H9 (cell line): ENCODE measurements at regions not wholly inside any gene's neighbourhood (a gene's known extent, or its start where the extent isn't known, plus 50 kb on each side); places are given as distances from the start of the nearest gene placed in this dataset.

Experiments
- DNase-seq: peaks from one replicate; pipeline ENCODE4 v3.0.0-alpha.2; 2017
- H2AFZ ChIP-seq: one replicate; pipeline ENCODE4 v1.6.1; 2013; ENCODE audit warnings: mild to moderate bottlenecking, low read length, control low read depth, moderate library complexity
- H2AK5ac ChIP-seq: 2 replicates; pipeline ENCODE4 v1.6.1; 2013; ENCODE audit warnings: low read length, control low read depth, mixed read lengths; ENCODE audit not compliant: insufficient read length
- H2BK120ac ChIP-seq: one replicate; pipeline ENCODE4 v1.6.1; 2013; ENCODE audit warnings: low read depth, mild to moderate bottlenecking, low read length, control low read depth, inconsistent platforms; ENCODE audit not compliant: poor library complexity, severe bottlenecking
- H2BK12ac ChIP-seq: 2 replicates; pipeline ENCODE4 v1.6.1; 2013; ENCODE audit warnings: low read length, control low read depth, mixed read lengths, low read depth; ENCODE audit not compliant: insufficient read length
- H2BK15ac ChIP-seq: 2 replicates; pipeline ENCODE4 v1.6.1; 2013; ENCODE audit warnings: low read depth, low read length, control low read depth
- H2BK20ac ChIP-seq: one replicate; pipeline ENCODE4 v1.6.1; 2013; ENCODE audit warnings: low read depth, mild to moderate bottlenecking, low read length, control low read depth, inconsistent platforms; ENCODE audit not compliant: poor library complexity, severe bottlenecking
- H2BK5ac ChIP-seq: 2 replicates; pipeline ENCODE4 v1.6.1; 2013; ENCODE audit warnings: low read length, control low read depth, mixed read lengths; ENCODE audit not compliant: insufficient read length
- H3K14ac ChIP-seq: 2 replicates; pipeline ENCODE4 v1.6.1; 2013; ENCODE audit warnings: low read length, control low read depth; ENCODE audit not compliant: insufficient read depth
- H3K18ac ChIP-seq: 2 replicates; pipeline ENCODE4 v1.6.1; 2013; ENCODE audit warnings: low read depth, mild to moderate bottlenecking, mixed read lengths, low read length, control low read depth; ENCODE audit not compliant: insufficient read length
- H3K23ac ChIP-seq: 2 replicates; pipeline ENCODE4 v1.6.1; 2013; ENCODE audit warnings: low read length, control low read depth, mixed read lengths, low read depth; ENCODE audit not compliant: insufficient read length
- H3K23me2 ChIP-seq: 2 replicates; pipeline ENCODE4 v1.6.1; 2013; ENCODE audit warnings: low read depth, mild to moderate bottlenecking, mixed read lengths, low read length, control low read depth; ENCODE audit not compliant: insufficient read length, poor library complexity, severe bottlenecking
- H3K27ac ChIP-seq: 2 replicates; pipeline ENCODE4 v1.5.1; 2013; ENCODE audit warnings: low read length, control low read depth, mixed read lengths, low read depth; ENCODE audit not compliant: insufficient read length
- H3K27me3 ChIP-seq: 2 replicates; pipeline ENCODE4 v1.6.1; 2013; ENCODE audit warnings: low read length, control low read depth, inconsistent platforms; ENCODE audit not compliant: insufficient read depth
- H3K4ac ChIP-seq: 2 replicates; pipeline ENCODE4 v1.6.1; 2013; ENCODE audit warnings: low read depth, mild to moderate bottlenecking, control low read depth, inconsistent platforms, low read length, moderate library complexity
- H3K4me1 ChIP-seq: 2 replicates; pipeline ENCODE4 v1.6.1; 2013; ENCODE audit warnings: low read length, control low read depth, inconsistent platforms; ENCODE audit not compliant: insufficient read depth
- H3K4me2 ChIP-seq: 2 replicates; pipeline ENCODE4 v1.6.1; 2013; ENCODE audit warnings: low read length, control low read depth, mixed read lengths; ENCODE audit not compliant: insufficient read length, insufficient read depth
- H3K56ac ChIP-seq: 2 replicates; pipeline ENCODE4 v1.6.1; 2013; ENCODE audit warnings: low read depth, mild to moderate bottlenecking, mixed read lengths, low read length, control low read depth; ENCODE audit not compliant: insufficient read length
- H3K79me1 ChIP-seq: 2 replicates; pipeline ENCODE4 v1.6.1; 2013; ENCODE audit warnings: low read depth, mild to moderate bottlenecking, moderate library complexity, low read length, control low read depth, inconsistent platforms; ENCODE audit not compliant: insufficient read depth, poor library complexity, severe bottlenecking
- H3K79me2 ChIP-seq: 2 replicates; pipeline ENCODE4 v1.6.1; 2013; ENCODE audit warnings: low read length, control low read depth, inconsistent platforms; ENCODE audit not compliant: insufficient read depth
- H3K9ac ChIP-seq: 2 replicates; pipeline ENCODE4 v1.6.1; 2013; ENCODE audit warnings: low read length, control low read depth, mixed read lengths; ENCODE audit not compliant: insufficient read length; ENCODE audit errors: extremely low read depth
- H3K9me3 ChIP-seq: one replicate; pipeline ENCODE4 v1.6.1; 2013; ENCODE audit warnings: low read depth, low read length, inconsistent platforms; ENCODE audit not compliant: control insufficient read depth
- H3T11ph ChIP-seq: one replicate; pipeline ENCODE4 v1.6.1; 2013; ENCODE audit warnings: mild to moderate bottlenecking, low read length, control low read depth, inconsistent platforms
- H4K20me1 ChIP-seq: one replicate; pipeline ENCODE4 v1.6.1; 2013; ENCODE audit not compliant: control insufficient read depth, insufficient read length, insufficient read depth
- H4K5ac ChIP-seq: 2 replicates; pipeline ENCODE4 v1.6.1; 2013; ENCODE audit warnings: low read depth, mild to moderate bottlenecking, mixed read lengths, low read length, control low read depth; ENCODE audit not compliant: insufficient read length
- H4K8ac ChIP-seq: replicated peaks from 2 replicates; pipeline ENCODE4 v1.6.1; 2013; ENCODE audit warnings: low read length, control low read depth, mixed read lengths, low read depth; ENCODE audit not compliant: insufficient read length
- H4K91ac ChIP-seq: 2 replicates; pipeline ENCODE4 v1.6.1; 2013; ENCODE audit warnings: low read depth, mild to moderate bottlenecking, moderate library complexity, mixed read lengths, low read length, control low read depth; ENCODE audit not compliant: insufficient read length
- H3K27ac Mint-ChIP-seq, 3 experiments: 2 replicates in 2 of 3; 3 replicates in 1 of 3; pipeline ENCODE4 v1.8.0; 2020 to 2021; ENCODE audit warnings: mixed read lengths in 3 of 3, mild to moderate bottlenecking in 1 of 3, moderate library complexity in 1 of 3
- H3K27me3 Mint-ChIP-seq: 2 replicates; pipeline ENCODE4 v1.8.0; 2021; ENCODE audit warnings: low read depth, mild to moderate bottlenecking, moderate library complexity, mixed read lengths
- H3K36me3 Mint-ChIP-seq, 3 experiments: 2 replicates in 2 of 3; 3 replicates in 1 of 3; pipeline ENCODE4 v1.8.0; 2020 to 2021; ENCODE audit warnings: low read depth in 3 of 3, mixed read lengths in 3 of 3; ENCODE audit not compliant: insufficient read depth in 1 of 3
- H3K4me1 Mint-ChIP-seq, 2 experiments: 2 replicates each; pipeline ENCODE4 v1.8.0; 2020; ENCODE audit warnings: mixed read lengths in 2 of 2
- H3K4me3 Mint-ChIP-seq, 2 experiments: 2 replicates in 1 of 2; 3 replicates in 1 of 2; pipeline ENCODE4 v1.8.0; 2020 to 2021; ENCODE audit warnings: mild to moderate bottlenecking in 2 of 2, mixed read lengths in 2 of 2, moderate library complexity in 1 of 2
- H3K9me3 Mint-ChIP-seq, 2 experiments: 2 replicates in 1 of 2; 3 replicates in 1 of 2; pipeline ENCODE4 v1.8.0; 2020; ENCODE audit warnings: mild to moderate bottlenecking in 2 of 2, mixed read lengths in 2 of 2, moderate library complexity in 1 of 2
- CTCF ChIP-seq: fragments of 200-600 bp; sonication (generic); conservative IDR thresholded peaks from 3 replicates; pipeline ENCODE4 v1.8.0; 2021; ENCODE audit warnings: antibody characterized with exemption, mild to moderate bottlenecking
- whole genome bisulfite sequencing: extraction: QIAGEN DNeasy Blood & Tissue Kit; methylation state at CpG from one replicate; pipeline ENCODE4 v1.1.7; 2013; ENCODE audit warnings: missing lambda C conversion rate, low lambda C conversion rate, mixed read lengths; ENCODE audit not compliant: insufficient read length; ENCODE audit errors: extremely low coverage; 5-methylcytosine and 5-hydroxymethylcytosine counted together

GRCh38 chr15:39181940-39182339 lies 398.9 kb upstream of the THBS1 start:
- no peaks in the 10 kb centered on the region for H3K9me3 ChIP-seq
- no peak overlapping the region for H3K9ac ChIP-seq
- no peaks in the 10 kb centered on the region for H4K20me1 ChIP-seq
- no peak overlapping the region for H3K18ac ChIP-seq
- Mint-ChIP-seq H3K4me3 (no peak overlapping the region), H3K27ac (no peak overlapping the region), H3K36me3 (no peaks in the 10 kb centered on the region), H3K9me3 (no peaks in the 10 kb centered on the region), H3K27me3 (no peaks in the 10 kb centered on the region), H3K4me1 (peaks cover 4 to 8% of the 10 kb centered on the region in 2 experiments)
- H3K4ac ChIP-seq, result no peak overlapping the region
- H4K8ac ChIP-seq, result no peak overlapping the region
- no peak overlapping the region for H2BK5ac ChIP-seq
- H3K79me1 ChIP-seq, result no peaks in the 10 kb centered on the region
- H4K5ac ChIP-seq, result no peak overlapping the region
- no peak overlapping the region for H3K27ac ChIP-seq
- no peaks in the 10 kb centered on the region for H3K79me2 ChIP-seq
- no peak overlapping the region for H2BK20ac ChIP-seq
- H3K27me3 ChIP-seq, result no peaks in the 10 kb centered on the region
- H3K56ac ChIP-seq, result no peak overlapping the region
- DNase-seq, result no peak
- no peaks in the 10 kb centered on the region for H3K23me2 ChIP-seq
- H4K91ac ChIP-seq, result no peak overlapping the region
- H3T11ph ChIP-seq, result no peak overlapping the region
- H3K4me2 ChIP-seq, result no peak overlapping the region
- WGBS, result no CpG with 5 or more reads among the region's 2 CpGs
- H3K23ac ChIP-seq, result no peak overlapping the region
- no peaks in the 10 kb centered on the region for H3K4me1 ChIP-seq
- no peak for TF ChIP-seq CTCF
- H2BK15ac ChIP-seq, result no peak overlapping the region
- H2AK5ac ChIP-seq, result no peak overlapping the region
- no peak overlapping the region for H2AFZ ChIP-seq
- no peak overlapping the region for H2BK12ac ChIP-seq
- H3K14ac ChIP-seq, result no peak overlapping the region
- H2BK120ac ChIP-seq, result no peak overlapping the region
